Activated naive CD4-positive, alpha-beta T cell treated with anti-CD3 and anti-CD28 coated beads for 36 hours (primary cell): ENCODE measurements at regions not wholly inside any gene's neighbourhood (a gene's known extent, or its start where the extent isn't known, plus 50 kb on each side); places are given as distances from the start of the nearest gene placed in this dataset.

ENCODE experiments used
- CTCF ChIA-PET: fragments of 350-600 bp; sonication (Branson Sonifier 250); formaldehyde crosslinking; loops from one replicate; lab custom pipeline; 2021; ENCODE audit warnings: antibody characterized with exemption; lab: Charles Lee
- DNase-seq: peaks from one replicate; pipeline ENCODE4 v3.0.0-alpha.2; 2020
- H3K27ac Mint-ChIP-seq: one replicate; pipeline ENCODE4 v1.8.0; 2021; ENCODE audit warnings: mild to moderate bottlenecking, mixed read lengths
- H3K27me3 Mint-ChIP-seq: one replicate; pipeline ENCODE4 v1.8.0; 2021; ENCODE audit warnings: low read depth, mixed read lengths
- H3K36me3 Mint-ChIP-seq: one replicate; pipeline ENCODE4 v1.8.0; 2021; ENCODE audit warnings: low read depth, mixed read lengths
- H3K4me1 Mint-ChIP-seq: one replicate; pipeline ENCODE4 v1.8.0; 2021; ENCODE audit warnings: low read depth, mixed read lengths
- H3K4me3 Mint-ChIP-seq: one replicate; pipeline ENCODE4 v1.8.0; 2021; ENCODE audit warnings: mild to moderate bottlenecking, moderate library complexity, mixed read lengths
- H3K9me3 Mint-ChIP-seq: one replicate; pipeline ENCODE4 v1.8.0; 2021; ENCODE audit warnings: mixed read lengths
- intact Hi-C: fragments of 100-400 bp; cut with micrococcal nuclease; formaldehyde crosslinking; loops from one replicate; pipeline ENCODE4 v1.15.1; 2023

DNA sequence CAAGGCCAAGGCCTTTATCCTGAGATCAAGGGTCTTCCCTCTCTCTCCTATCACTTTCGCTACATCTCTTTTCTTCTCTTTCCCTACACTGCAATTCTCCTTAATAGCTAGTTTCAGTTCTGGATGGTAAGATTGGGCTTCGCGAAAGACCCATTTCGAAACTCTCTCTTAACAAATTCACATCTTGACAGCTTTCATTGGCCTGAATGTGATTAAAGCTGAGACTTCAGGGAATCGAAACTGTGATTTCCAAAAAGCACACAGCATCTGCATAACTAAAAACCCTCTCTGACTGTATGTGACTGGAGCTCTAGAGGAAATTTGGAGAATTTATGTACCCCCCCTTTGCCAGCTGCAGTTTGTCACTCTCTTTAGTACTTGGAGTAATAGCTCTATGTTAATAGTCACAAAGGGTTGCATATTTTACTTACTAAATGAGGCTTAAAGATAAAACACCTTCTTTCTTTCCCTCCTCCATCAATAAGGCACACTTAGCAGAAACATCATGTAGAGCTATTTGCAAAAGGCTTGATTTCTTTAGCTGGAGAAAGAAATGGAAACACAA, 105.3 kb upstream of the FAM20A start:
- H3K9me3 Mint-ChIP-seq: no peaks in the 10 kb centered on the region
- H3K4me3 Mint-ChIP-seq: no peak overlapping the region
- peaks cover 2% of the 10 kb centered on the region for H3K27me3 Mint-ChIP-seq
- H3K36me3 Mint-ChIP-seq: no peaks in the 10 kb centered on the region
- no peak overlapping the region for H3K27ac Mint-ChIP-seq
- CTCF ChIA-PET: interaction anchor here (0.5 kb wide), 1 partner anchor 92 kb away, joined by 4 read pairs; no protein-coding TSS in a partner anchor
- DNase-seq: no peak
- no peaks in the 10 kb centered on the region for H3K4me1 Mint-ChIP-seq
- intact Hi-C loops: no loop called here

DNA sequence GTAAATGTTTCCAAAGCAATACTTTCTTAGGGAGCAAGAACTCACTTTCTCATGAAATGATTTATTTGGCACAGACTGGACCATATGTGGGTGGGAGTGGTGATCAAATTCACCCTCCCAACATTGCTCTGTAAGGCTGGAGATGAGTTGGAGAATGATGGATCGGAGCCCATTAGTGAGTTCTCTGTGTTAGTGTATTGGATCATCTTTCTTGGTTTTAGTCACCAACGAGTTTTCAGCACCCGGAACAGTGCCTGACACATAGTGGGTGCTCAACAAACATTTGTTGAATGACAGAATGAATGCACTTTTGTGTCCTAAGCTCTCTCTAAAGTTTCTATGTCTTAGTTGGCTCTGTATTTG, 104.5 kb upstream of the FAM20A start:
- Mint-ChIP-seq H3K4me1 (no peaks in the 10 kb centered on the region), H3K27ac (no peak overlapping the region), H3K4me3 (no peak overlapping the region), H3K27me3 (peaks cover 2% of the 10 kb centered on the region), H3K36me3 (no peaks in the 10 kb centered on the region), H3K9me3 (no peaks in the 10 kb centered on the region)
- CTCF ChIA-PET: no interaction called here
- intact Hi-C loops: no loop called here
- DNase-seq: no peak

DNA sequence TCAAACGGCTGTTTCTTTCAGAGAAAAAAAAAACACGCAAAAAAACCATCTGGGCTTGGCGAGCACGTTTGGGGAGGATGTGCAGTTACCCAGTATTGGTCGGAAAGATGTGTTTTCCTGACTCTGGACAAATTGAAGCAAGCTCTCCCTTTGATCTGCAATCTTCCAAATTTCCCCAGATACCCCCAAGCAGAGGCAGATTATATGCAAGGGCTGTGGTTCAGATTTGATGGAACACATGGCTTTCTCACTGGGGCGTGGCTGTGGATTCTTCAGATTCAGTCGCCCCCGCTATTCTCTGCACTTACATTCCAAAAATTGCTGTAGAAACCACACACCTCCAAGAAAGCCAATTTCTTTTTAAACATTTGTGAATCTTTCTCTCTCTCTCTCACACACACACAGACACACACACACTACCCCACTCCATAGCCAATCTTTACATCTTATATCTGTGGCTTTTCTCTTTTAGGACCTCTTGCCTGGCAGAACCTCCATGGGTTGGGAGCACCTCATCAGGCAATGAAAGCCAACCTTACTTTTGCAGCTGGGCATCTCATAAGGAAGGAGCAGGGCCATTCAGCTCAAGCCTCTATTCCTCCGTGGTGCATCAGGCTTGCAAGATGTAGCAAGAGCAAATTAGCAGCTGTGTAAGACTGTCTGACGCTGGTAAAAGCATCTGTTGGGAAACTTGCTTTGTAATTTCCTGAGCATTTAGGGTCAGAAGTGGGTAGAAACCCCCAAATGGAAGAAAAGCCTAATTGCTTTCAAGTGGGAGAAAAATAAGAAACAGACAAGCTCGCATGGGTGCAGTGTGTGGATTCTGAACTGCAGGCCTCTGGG, 103.9 kb upstream of the FAM20A start:
- DNase-seq: no peak
- H3K27me3 Mint-ChIP-seq: peaks cover 2% of the 10 kb centered on the region
- intact Hi-C loops: no loop called here
- no peak overlapping the region for H3K27ac Mint-ChIP-seq
- H3K4me1 Mint-ChIP-seq: no peaks in the 10 kb centered on the region
- no peaks in the 10 kb centered on the region for H3K9me3 Mint-ChIP-seq
- no peak overlapping the region for H3K4me3 Mint-ChIP-seq
- CTCF ChIA-PET: no interaction called here
- no peaks in the 10 kb centered on the region for H3K36me3 Mint-ChIP-seq

DNA sequence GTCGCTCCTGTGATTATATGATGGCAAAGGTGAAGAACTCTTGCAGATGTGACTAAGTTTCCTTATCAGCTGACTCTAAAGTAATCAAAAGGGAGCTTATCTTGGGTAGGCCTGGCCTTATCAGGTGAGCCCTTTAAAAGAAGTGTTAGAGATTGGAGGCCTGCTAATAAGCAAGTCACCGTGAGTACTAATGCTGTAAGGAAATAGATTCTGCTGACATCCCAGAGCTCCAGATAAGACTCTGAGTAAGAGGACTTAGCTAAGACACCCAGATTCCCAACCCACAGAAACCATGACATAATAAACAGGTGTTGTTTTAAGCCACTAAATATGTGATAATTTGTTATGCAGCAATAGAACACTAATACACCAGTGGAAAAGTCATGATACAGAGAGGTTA, 99.9 kb upstream of the FAM20A start:
- no peak for DNase-seq
- CTCF ChIA-PET: no interaction called here
- no peak overlapping the region for H3K27ac Mint-ChIP-seq
- no peak overlapping the region for H3K4me3 Mint-ChIP-seq
- intact Hi-C loops: no loop called here
- H3K9me3 Mint-ChIP-seq: no peaks in the 10 kb centered on the region
- no peaks in the 10 kb centered on the region for H3K27me3 Mint-ChIP-seq
- H3K36me3 Mint-ChIP-seq: no peaks in the 10 kb centered on the region
- no peaks in the 10 kb centered on the region for H3K4me1 Mint-ChIP-seq

DNA sequence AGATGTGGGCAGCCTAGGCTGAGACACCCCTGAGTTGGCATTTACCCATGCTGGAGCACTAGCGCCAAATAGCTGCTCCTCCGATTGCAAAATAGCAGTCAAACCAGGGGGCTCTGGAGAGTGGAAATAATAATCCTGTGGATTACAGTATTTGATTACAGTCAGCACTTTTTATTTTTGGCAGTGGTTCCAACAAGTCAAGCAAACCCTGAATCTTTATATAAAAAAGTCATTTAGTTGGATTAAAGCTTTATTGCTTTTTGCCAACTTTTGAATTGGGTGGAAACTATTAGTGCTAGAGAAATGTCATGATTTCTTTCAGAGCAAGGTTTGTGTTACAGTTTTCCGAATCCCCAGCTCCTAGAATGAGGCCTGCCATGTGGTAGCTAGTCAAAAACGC, 99.3 kb upstream of the FAM20A start:
- H3K27me3 Mint-ChIP-seq: no peaks in the 10 kb centered on the region
- CTCF ChIA-PET: interaction anchor here (0.5 kb wide), 1 partner anchor 1479 kb away, joined by 3 read pairs; no protein-coding TSS in a partner anchor
- H3K4me3 Mint-ChIP-seq: no peak overlapping the region

DNA sequence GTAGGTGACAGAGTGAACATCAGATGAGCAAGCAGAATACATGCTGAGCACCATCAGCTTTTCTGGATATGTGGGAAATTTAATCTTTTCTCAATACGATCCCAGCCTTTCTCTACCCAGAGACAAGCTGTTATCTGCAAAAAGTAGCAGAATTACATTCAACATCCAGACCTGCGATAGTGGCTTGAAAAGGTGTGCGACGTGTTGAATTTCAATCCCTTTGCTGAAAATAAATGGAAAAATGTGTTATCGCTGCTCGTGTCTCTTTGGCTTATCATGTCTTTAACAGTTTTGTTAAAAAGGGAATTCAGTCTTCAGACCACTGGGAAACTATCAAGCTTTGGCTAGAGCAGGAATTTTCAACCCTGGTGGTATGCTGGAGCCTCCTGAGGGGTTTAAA, 98.8 kb upstream of the FAM20A start:
- H3K36me3 Mint-ChIP-seq: no peaks in the 10 kb centered on the region
- intact Hi-C loops: no loop called here

More for the DNA sequence above, 99.3 kb upstream of the FAM20A start:
- Mint-ChIP-seq H3K4me1 (no peaks in the 10 kb centered on the region), H3K27ac (no peak overlapping the region), H3K9me3 (no peaks in the 10 kb centered on the region), H3K36me3 (no peaks in the 10 kb centered on the region)
- DNase-seq: no peak
- intact Hi-C loops: no loop called here

DNA sequence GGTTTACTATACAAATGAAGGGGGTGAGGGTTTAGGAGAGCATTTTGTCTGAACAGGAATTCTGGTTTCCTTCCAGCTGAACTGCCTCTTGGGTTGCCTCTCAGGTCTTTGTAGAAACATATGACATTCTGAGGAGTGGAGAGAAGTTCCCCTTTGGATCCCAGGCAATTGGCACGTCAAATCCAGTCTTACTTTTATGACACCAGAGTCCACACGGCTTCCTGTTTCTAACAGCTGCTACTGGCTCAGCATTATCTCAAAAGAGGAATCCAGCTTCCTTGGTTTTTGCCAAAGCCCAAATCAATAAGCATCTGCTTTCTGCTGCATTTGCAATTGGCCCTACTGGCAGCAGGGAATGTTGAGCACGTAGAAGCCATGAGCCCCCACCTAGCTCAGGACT, 97.6 kb upstream of the FAM20A start:
- H3K4me3 Mint-ChIP-seq: no peak overlapping the region
- CTCF ChIA-PET: interaction anchor here (0.7 kb wide), 1 partner anchor 81 kb away, joined by 3 read pairs; no protein-coding TSS in a partner anchor
- intact Hi-C loops: no loop called here
- H3K36me3 Mint-ChIP-seq: no peaks in the 10 kb centered on the region
- H3K27me3 Mint-ChIP-seq: no peaks in the 10 kb centered on the region
- no peak overlapping the region for H3K27ac Mint-ChIP-seq
- no peaks in the 10 kb centered on the region for H3K4me1 Mint-ChIP-seq
- DNase-seq: no peak
- H3K9me3 Mint-ChIP-seq: no peaks in the 10 kb centered on the region

More for the DNA sequence above, 98.8 kb upstream of the FAM20A start:
- Mint-ChIP-seq H3K4me3 (no peak overlapping the region), H3K27ac (no peak overlapping the region), H3K9me3 (no peaks in the 10 kb centered on the region), H3K27me3 (no peaks in the 10 kb centered on the region), H3K4me1 (no peaks in the 10 kb centered on the region)
- no peak for DNase-seq
- CTCF ChIA-PET: interaction anchor here (0.5 kb wide), 1 partner anchor 1479 kb away, joined by 3 read pairs; no protein-coding TSS in a partner anchor

DNA sequence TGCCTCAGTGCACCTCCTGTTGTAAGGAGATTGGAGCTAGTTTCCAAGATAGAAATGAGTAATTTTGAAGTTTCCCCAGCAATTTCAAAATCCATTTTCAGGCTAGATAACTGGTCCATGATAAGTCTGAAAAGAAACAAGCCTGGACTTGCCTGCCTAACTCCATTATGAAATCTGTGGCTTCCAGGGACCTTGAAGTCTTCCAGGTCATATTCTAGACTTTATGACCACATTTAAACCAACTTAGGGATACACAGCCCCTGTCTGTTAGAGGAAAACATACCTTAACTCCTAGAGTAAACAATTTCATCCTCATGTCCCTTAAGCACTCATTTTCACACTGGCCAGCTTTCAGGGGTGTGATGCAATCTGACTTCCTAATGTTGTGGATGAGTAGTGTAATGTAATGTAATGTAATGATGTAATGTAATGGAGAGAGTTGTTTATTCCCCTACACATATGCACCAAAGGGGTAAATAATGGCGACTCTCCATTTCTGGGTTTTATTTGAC, 96.7 kb upstream of the FAM20A start:
- Mint-ChIP-seq H3K27ac (no peak overlapping the region), H3K9me3 (no peaks in the 10 kb centered on the region)
- intact Hi-C loops: no loop called here

DNA sequence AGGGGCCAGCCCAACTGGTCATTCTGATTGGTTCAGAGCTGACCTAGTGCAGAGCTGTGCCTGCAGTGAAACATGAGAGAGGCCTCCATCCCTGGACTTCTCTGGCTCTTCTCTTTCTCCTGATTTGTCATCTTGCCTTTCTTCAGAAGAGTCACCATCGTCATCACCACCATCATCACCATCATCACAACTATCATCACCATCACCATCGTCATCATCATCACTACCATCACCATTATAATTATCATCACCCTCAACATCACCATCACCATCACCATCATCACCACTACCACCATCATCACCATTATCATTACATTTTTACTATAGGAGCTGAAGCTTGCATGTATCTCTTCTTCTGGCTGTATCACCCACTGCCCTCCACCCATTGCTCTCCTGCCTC, 94.5 kb upstream of the FAM20A start:
- H3K36me3 Mint-ChIP-seq: no peaks in the 10 kb centered on the region
- H3K4me3 Mint-ChIP-seq: no peak overlapping the region
- H3K27ac Mint-ChIP-seq: no peak overlapping the region
- H3K4me1 Mint-ChIP-seq: no peaks in the 10 kb centered on the region
- no peak for DNase-seq
- H3K9me3 Mint-ChIP-seq: no peaks in the 10 kb centered on the region
- H3K27me3 Mint-ChIP-seq: peaks cover 3% of the 10 kb centered on the region
- CTCF ChIA-PET: no interaction called here
- intact Hi-C loops: no loop called here

More for the DNA sequence above, 96.7 kb upstream of the FAM20A start:
- no peak for DNase-seq
- CTCF ChIA-PET: interaction anchor here (0.5 to 0.7 kb wide), 2 partner anchors 80 to 586 kb away, joined by 3 to 4 read pairs; no protein-coding TSS in a partner anchor
- Mint-ChIP-seq H3K36me3 (no peaks in the 10 kb centered on the region), H3K27me3 (no peaks in the 10 kb centered on the region), H3K4me1 (no peaks in the 10 kb centered on the region), H3K4me3 (no peak overlapping the region)

DNA sequence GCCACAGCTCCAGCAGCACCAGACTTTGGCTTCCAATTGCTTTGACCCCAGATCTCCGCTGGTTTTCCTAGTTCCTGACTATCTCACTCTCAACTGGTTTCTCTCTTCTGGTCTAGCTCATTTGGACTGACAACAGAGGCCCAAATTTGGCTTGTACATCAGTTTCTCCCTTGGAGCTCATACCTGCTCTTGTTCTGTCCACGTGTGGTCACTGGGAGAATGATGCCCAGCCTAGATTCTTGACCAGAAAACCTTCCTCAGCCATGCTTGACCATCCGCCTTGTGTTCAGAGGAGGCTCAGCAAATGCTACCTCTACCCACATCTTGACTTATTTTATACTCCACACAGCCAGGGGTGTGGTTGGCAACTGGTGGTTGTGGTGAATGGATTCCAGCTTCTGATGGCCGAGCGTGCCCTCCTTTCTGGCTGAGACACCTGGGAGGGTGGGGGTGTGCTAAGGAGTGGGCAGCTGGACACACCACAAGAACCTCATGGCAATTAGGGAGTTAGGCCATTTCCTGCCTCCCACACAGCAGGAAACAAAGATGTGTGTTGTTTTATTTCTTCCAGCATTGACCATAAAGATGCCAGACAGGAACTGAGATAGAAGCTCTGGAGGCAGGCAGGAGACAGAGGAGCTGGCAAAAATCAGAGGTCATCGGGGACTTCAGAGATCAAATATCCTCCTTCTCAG, 93.8 kb upstream of the FAM20A start:
- Mint-ChIP-seq H3K4me3 (no peak overlapping the region), H3K27me3 (peaks cover 3% of the 10 kb centered on the region), H3K27ac (no peak overlapping the region), H3K36me3 (no peaks in the 10 kb centered on the region), H3K9me3 (no peaks in the 10 kb centered on the region), H3K4me1 (no peaks in the 10 kb centered on the region)
- intact Hi-C loops: no loop called here
- CTCF ChIA-PET: no interaction called here
- DNase-seq: no peak

DNA sequence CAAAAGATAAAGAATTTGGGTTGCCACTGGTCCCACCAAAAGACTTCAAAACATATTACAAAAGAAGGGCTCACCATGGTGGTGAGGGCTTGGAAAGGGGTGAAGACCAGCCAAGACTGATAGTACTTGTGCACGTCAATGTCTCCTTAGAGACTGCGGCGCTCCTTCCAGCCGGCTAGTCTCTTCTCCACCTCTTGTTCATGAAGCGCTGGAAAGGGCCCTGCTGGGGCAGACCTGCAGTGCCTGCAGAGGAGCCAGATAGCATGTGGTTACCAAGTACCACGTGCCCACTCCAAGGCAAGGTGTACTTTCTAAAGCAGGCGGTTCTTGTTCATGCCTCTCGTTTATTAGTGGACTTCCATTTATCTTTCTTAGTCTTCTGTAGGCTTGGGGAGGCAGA, 92.7 kb upstream of the FAM20A start:
- intact Hi-C loops: no loop called here
- CTCF ChIA-PET: no interaction called here
- Mint-ChIP-seq H3K4me3 (no peak overlapping the region), H3K27ac (no peak overlapping the region), H3K27me3 (peaks cover 3% of the 10 kb centered on the region), H3K9me3 (no peaks in the 10 kb centered on the region), H3K4me1 (no peaks in the 10 kb centered on the region), H3K36me3 (no peaks in the 10 kb centered on the region)
- no peak for DNase-seq

DNA sequence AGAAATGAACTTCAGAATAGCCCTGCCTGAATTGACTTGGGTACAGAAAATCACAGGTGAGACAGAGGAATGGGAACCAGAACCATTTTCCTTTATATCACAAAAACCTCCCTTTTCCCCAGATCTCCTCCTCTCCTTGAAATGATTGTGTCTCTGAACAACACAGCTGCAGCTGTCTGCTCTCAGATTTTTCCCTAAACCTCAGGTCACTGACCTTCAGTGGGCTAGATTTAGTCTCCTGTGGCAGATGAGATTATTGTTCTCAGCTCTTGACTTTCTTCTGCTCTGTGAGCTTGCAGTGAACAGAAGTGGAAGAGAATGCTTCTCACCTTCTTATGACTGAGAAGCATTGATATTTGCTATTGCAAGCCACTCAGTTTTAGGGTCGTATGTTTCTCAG, 92.3 kb upstream of the FAM20A start:
- intact Hi-C loops: no loop called here
- Mint-ChIP-seq H3K4me3 (no peak overlapping the region), H3K36me3 (no peaks in the 10 kb centered on the region), H3K4me1 (no peaks in the 10 kb centered on the region), H3K9me3 (no peaks in the 10 kb centered on the region), H3K27ac (no peak overlapping the region), H3K27me3 (peaks cover 3% of the 10 kb centered on the region)
- no peak for DNase-seq
- CTCF ChIA-PET: no interaction called here
